PC-9 (cell line): ENCODE measurements at regions not wholly inside any gene's neighbourhood (a gene's known extent, or its start where the extent isn't known, plus 50 kb on each side); places are given as distances from the start of the nearest gene placed in this dataset.

Experiments
- BruUV-seq: library from RNA; stranded (reverse); fragments of 400-500 nt; replicated peaks from 2 replicates; lab custom pipeline; 2021; lab: Mats Ljungman, UMichigan
- CTCF ChIA-PET: fragments of 300-600 bp; sonication (Branson Sonifier 250); formaldehyde crosslinking; loops from one replicate; lab custom pipeline; 2022; ENCODE audit warnings: antibody characterized with exemption; lab: Charles Lee
- POLR2A ChIA-PET: fragments of 300-600 bp; sonication (Branson Sonifier 250); formaldehyde crosslinking; loops from one replicate; lab custom pipeline; 2022; ENCODE audit warnings: antibody characterized with exemption; ENCODE audit not compliant: unreplicated experiment; lab: Charles Lee
- DNase-seq, 2 experiments: peaks; one replicate each; pipeline versions ENCODE4 v3.0.0 to v3.0.0-alpha.2; 2015 to 2022; ENCODE audit warnings: mixed read lengths in 1 of 2
- H2AFZ ChIP-seq: fragments of 200-600 bp; sonication (generic); 2 replicates; pipeline ENCODE4 v1.8.1; 2017; ENCODE audit warnings: antibody characterized with exemption
- H3F3A ChIP-seq: fragments of 200-600 bp; sonication (generic); 2 replicates; pipeline ENCODE4 v1.8.1; 2017; ENCODE audit warnings: antibody characterized with exemption, mild to moderate bottlenecking, low read depth; ENCODE audit not compliant: insufficient read depth
- H3K27ac ChIP-seq: fragments of 200-600 bp; sonication (generic); 2 replicates; pipeline ENCODE4 v1.6.1; 2016; ENCODE audit warnings: mixed run types
- H3K27me3 ChIP-seq: fragments of 200-600 bp; sonication (generic); 2 replicates; pipeline ENCODE4 v1.6.1; 2016; ENCODE audit warnings: low read depth, mixed run types; ENCODE audit not compliant: insufficient read depth
- H3K36me3 ChIP-seq: fragments of 200-600 bp; sonication (generic); 2 replicates; pipeline ENCODE4 v1.6.1; 2016; ENCODE audit warnings: low read depth, mixed run types
- H3K4me1 ChIP-seq: fragments of 200-600 bp; sonication (generic); replicated peaks from 2 replicates; pipeline ENCODE4 v1.6.1; 2016; ENCODE audit warnings: mixed run types; ENCODE audit not compliant: insufficient read depth
- H3K4me2 ChIP-seq: fragments of 200-600 bp; sonication (generic); 2 replicates; pipeline ENCODE4 v1.6.1; 2017; ENCODE audit warnings: mixed run types
- H3K4me3 ChIP-seq: fragments of 200-600 bp; sonication (generic); 2 replicates; pipeline ENCODE4 v1.6.1; 2016; ENCODE audit warnings: mixed run types
- H3K79me2 ChIP-seq: fragments of 200-600 bp; sonication (generic); 2 replicates; pipeline ENCODE4 v1.6.1; 2017; ENCODE audit warnings: low read depth, mixed run types
- H3K9me2 ChIP-seq: fragments of 200-600 bp; sonication (generic); 2 replicates; pipeline ENCODE4 v1.8.1; 2017; ENCODE audit warnings: mild to moderate bottlenecking; ENCODE audit not compliant: insufficient read depth
- H3K9me3 ChIP-seq: fragments of 200-600 bp; sonication (generic); 2 replicates; pipeline ENCODE4 v1.8.1; 2016; ENCODE audit warnings: low read depth; ENCODE audit not compliant: insufficient read depth
- H4K20me1 ChIP-seq: fragments of 200-600 bp; sonication (generic); 2 replicates; pipeline ENCODE4 v1.8.1; 2017; ENCODE audit not compliant: insufficient read depth
- CTCF ChIP-seq: fragments of 200-600 bp; sonication (generic); conservative IDR thresholded peaks from 2 replicates; pipeline ENCODE4 v1.6.1; 2017; ENCODE audit warnings: mixed run types, antibody characterized with exemption, mild to moderate bottlenecking, moderate library complexity
- EZH2 ChIP-seq: fragments of 200-600 bp; sonication (generic); IDR thresholded peaks from 2 replicates; pipeline ENCODE4 v1.8.0; 2017; ENCODE audit warnings: antibody characterized with exemption, low read depth
- intact Hi-C: fragments of 100-400 bp; cut with micrococcal nuclease; formaldehyde crosslinking; loops from one replicate; pipeline ENCODE4 v1.10.0; 2022; ENCODE audit not compliant: unreplicated experiment

- no peaks in the 10 kb centered on the region for H3K79me2 ChIP-seq
- no peak for DNase-seq
- H3K4me1 ChIP-seq = no peaks in the 10 kb centered on the region
- H4K20me1 ChIP-seq = no peaks in the 10 kb centered on the region
- no peak overlapping the region for H3K27ac ChIP-seq
- H3K27me3 ChIP-seq = no peaks in the 10 kb centered on the region
- ChIA-PET CTCF (no interaction called here), POLR2A (no interaction called here)
- 0 out of 2 replicates have a peak, but pooled peaks cover 4% of the 10 kb centered on the region for H3K9me2 ChIP-seq
- H2AFZ ChIP-seq = no peak overlapping the region
- H3K4me2 ChIP-seq = no peak overlapping the region
- no peak overlapping the region for H3K4me3 ChIP-seq
- no peaks in the 10 kb centered on the region for H3K36me3 ChIP-seq
- H3K9me3 ChIP-seq = no peaks in the 10 kb centered on the region
- TF ChIP-seq CTCF (no peak), EZH2 (no peak)
- H3F3A ChIP-seq = no peaks in the 10 kb centered on the region
- intact Hi-C loops = no loop called here
- BruUV-seq = no TSS peak
Observed at GRCh38 chr11:110896358-110896757, 184.1 kb upstream of the ARHGAP20 start.

- Histone ChIP-seq H3F3A (no peaks in the 10 kb centered on the region), H3K4me1 (no peaks in the 10 kb centered on the region), H3K4me2 (no peak overlapping the region), H4K20me1 (no peaks in the 10 kb centered on the region), H3K36me3 (no peaks in the 10 kb centered on the region), H3K27me3 (no peaks in the 10 kb centered on the region), H3K4me3 (no peak overlapping the region), H3K9me2 (0 out of 2 replicates have a peak, but pooled peaks cover 4% of the 10 kb centered on the region), H3K9me3 (no peaks in the 10 kb centered on the region), H2AFZ (no peak overlapping the region), H3K27ac (no peak overlapping the region), H3K79me2 (no peaks in the 10 kb centered on the region)
- intact Hi-C loops = no loop called here
- BruUV-seq = no TSS peak
- POLR2A ChIA-PET = no interaction called here
- CTCF ChIA-PET = no interaction called here
- peak in 1 of 2 experiments; percentile 62 for DNase-seq
- no peak for TF ChIP-seq EZH2
- no peak for TF ChIP-seq CTCF
Observed at GRCh38 chr11:110894224-110894623, 182.0 kb upstream of the ARHGAP20 start.

- DNase-seq = no peak
- Histone ChIP-seq H4K20me1 (no peaks in the 10 kb centered on the region), H3K9me2 (0 out of 2 replicates have a peak, but pooled peaks cover 4% of the 10 kb centered on the region), H3K4me3 (no peak overlapping the region), H3K79me2 (no peaks in the 10 kb centered on the region), H3K4me1 (no peaks in the 10 kb centered on the region), H3K4me2 (no peak overlapping the region), H3K27me3 (no peaks in the 10 kb centered on the region), H3F3A (no peaks in the 10 kb centered on the region), H3K36me3 (no peaks in the 10 kb centered on the region), H3K9me3 (no peaks in the 10 kb centered on the region), H3K27ac (no peak overlapping the region), H2AFZ (no peak overlapping the region)
- intact Hi-C loops = no loop called here
- ChIA-PET POLR2A (no interaction called here), CTCF (no interaction called here)
- TF ChIP-seq EZH2 = no peak
- no peak for TF ChIP-seq CTCF
- no TSS peak for BruUV-seq
Observed at GRCh38 chr11:110892741-110893285, 180.6 kb upstream of the ARHGAP20 start.
